ENCODE measurements at regions not wholly inside any gene's neighbourhood (a gene's known extent, or its start where the extent isn't known, plus 50 kb on each side); places are given as distances from the start of the nearest gene placed in this dataset.

DNA sequence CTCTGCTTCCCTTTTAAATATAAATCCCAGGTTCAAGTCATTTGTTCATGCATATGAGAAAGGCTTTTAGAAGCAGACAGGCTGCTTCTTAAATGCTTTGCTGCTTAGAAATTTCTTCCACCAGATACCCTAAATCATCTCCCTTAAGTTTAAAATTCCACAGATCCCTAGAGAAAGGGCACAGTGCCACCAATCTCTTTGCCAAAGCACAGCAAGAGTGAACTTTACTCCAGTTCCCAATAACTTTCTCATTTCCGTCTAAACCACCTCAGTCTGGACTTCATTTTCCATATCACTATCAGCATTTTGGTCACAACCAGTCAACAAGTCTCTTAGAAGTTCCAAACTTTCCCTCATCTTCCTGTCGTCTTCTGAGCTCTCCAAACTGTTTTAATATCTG lies 679.8 kb upstream of the FTMT start:
- intact Hi-C loops (cut with micrococcal nuclease): no loop called here
- no peak overlapping the region for H2AFZ ChIP-seq (ENCODE audit: low read depth, low read length, poor library complexity, severe bottlenecking)
- H3K4me3 ChIP-seq (replicated peaks in 1 of 2; ENCODE audit: low read depth in 1 of 2, low read length in 2 of 2): no peak overlapping the region
- POLR2A ChIA-PET: no interaction called here
- no peaks in the 10 kb centered on the region for H3K79me2 ChIP-seq (ENCODE audit: insufficient read depth, low read length)
- H3K4me1 ChIP-seq (ENCODE audit: control insufficient read depth in 1 of 2, insufficient read depth in 2 of 2, low read length in 2 of 2): no peaks in the 10 kb centered on the region
- RAD21 ChIA-PET (ENCODE audit: low non-redundant PET in 1 of 2, low total read pairs in 2 of 2, uncharacterized antibody in 2 of 2, unreplicated experiment in 2 of 2): no interaction called here
- H3K9me2 ChIP-seq (ENCODE audit: insufficient read depth): no peaks in the 10 kb centered on the region
- H3K4me2 ChIP-seq (ENCODE audit: low read length): no peak overlapping the region
- ATAC-seq (no peak), DNase-seq (ENCODE audit: low read depth, low spot score) (no peak)
- CTCF ChIA-PET: no interaction called here
- no peaks in the 10 kb centered on the region for H3K9me3 ChIP-seq (ENCODE audit: control insufficient read depth in 1 of 2, insufficient read depth in 1 of 2, low read depth in 1 of 2, low read length in 2 of 2)
- no peaks in the 10 kb centered on the region for H3K27me3 ChIP-seq (ENCODE audit: insufficient read depth, low read length)
- H4K20me1 ChIP-seq (ENCODE audit: insufficient read depth): no peaks in the 10 kb centered on the region
- H3K27ac ChIP-seq (ENCODE audit: low read depth, low read length): no peak overlapping the region
- BruUV-seq (replicated peaks): no TSS peak
- TF ChIP-seq, protein P1, sequence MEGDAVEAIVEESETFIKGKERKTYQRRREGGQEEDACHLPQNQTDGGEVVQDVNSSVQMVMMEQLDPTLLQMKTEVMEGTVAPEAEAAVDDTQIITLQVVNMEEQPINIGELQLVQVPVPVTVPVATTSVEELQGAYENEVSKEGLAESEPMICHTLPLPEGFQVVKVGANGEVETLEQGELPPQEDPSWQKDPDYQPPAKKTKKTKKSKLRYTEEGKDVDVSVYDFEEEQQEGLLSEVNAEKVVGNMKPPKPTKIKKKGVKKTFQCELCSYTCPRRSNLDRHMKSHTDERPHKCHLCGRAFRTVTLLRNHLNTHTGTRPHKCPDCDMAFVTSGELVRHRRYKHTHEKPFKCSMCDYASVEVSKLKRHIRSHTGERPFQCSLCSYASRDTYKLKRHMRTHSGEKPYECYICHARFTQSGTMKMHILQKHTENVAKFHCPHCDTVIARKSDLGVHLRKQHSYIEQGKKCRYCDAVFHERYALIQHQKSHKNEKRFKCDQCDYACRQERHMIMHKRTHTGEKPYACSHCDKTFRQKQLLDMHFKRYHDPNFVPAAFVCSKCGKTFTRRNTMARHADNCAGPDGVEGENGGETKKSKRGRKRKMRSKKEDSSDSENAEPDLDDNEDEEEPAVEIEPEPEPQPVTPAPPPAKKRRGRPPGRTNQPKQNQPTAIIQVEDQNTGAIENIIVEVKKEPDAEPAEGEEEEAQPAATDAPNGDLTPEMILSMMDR (IDR thresholded peaks at IDR 0.05 in 2 of 3, conservative IDR thresholded peaks at IDR 0.05 in 1 of 3; ENCODE audit: borderline replicate concordance in 1 of 3, insufficient read depth in 1 of 3, low read depth in 2 of 3, low read length in 2 of 3): no peak
- TF ChIP-seq CBX3 (IDR thresholded peaks at IDR 0.05; ENCODE audit: low read depth) (no peak), FOSL1 (IDR thresholded peaks at IDR 0.05; ENCODE audit: low read depth) (no peak), EGR1 (IDR thresholded peaks at IDR 0.05; ENCODE audit: low read depth) (no peak), RAD21 (IDR thresholded peaks at IDR 0.05; ENCODE audit: low read depth) (no peak), ATF3 (IDR thresholded peaks at IDR 0.05) (no peak), TCF7L2 (IDR thresholded peaks at IDR 0.05; ENCODE audit: borderline replicate concordance, extremely low read depth, insufficient read depth, insufficient read length) (no peak), POLR2AphosphoS5 (IDR thresholded peaks at IDR 0.05; ENCODE audit: low read depth, low read length) (no peak), SP1 (IDR thresholded peaks at IDR 0.05; ENCODE audit: low read depth) (no peak), POLR2A (IDR thresholded peaks at IDR 0.05; ENCODE audit: borderline replicate concordance, extremely low read depth, insufficient read depth, insufficient read length) (no peak), YY1 (IDR thresholded peaks at IDR 0.05; ENCODE audit: extremely low read depth, insufficient replicate concordance, low read depth, low read length) (no peak), JUND (IDR thresholded peaks at IDR 0.05) (no peak), CEBPB (IDR thresholded peaks at IDR 0.05; ENCODE audit: low read depth) (no peak), SIN3A (IDR thresholded peaks at IDR 0.05; ENCODE audit: low read depth) (no peak), ZNF274 (IDR thresholded peaks at IDR 0.05; ENCODE audit: low read depth, low read length) (no peak), EZH2phosphoT487 (IDR thresholded peaks at IDR 0.05; ENCODE audit: borderline replicate concordance) (no peak), ZFX (IDR thresholded peaks at IDR 0.05) (no peak)
- TF ChIP-seq, protein P2, sequence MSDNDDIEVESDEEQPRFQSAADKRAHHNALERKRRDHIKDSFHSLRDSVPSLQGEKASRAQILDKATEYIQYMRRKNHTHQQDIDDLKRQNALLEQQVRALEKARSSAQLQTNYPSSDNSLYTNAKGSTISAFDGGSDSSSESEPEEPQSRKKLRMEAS (IDR thresholded peaks at IDR 0.05): no peak
- H3K36me3 ChIP-seq (ENCODE audit: control insufficient read depth in 1 of 2, insufficient read depth in 2 of 2, low read length in 2 of 2): no peaks in the 10 kb centered on the region
- no peak overlapping the region for H3K9ac ChIP-seq (ENCODE audit: low read length)

All from HCT116 (cell line).